ENCODE measurements at regions not wholly inside any gene's neighbourhood (a gene's known extent, or its start where the extent isn't known, plus 50 kb on each side); places are given as distances from the start of the nearest gene placed in this dataset.

DNA sequence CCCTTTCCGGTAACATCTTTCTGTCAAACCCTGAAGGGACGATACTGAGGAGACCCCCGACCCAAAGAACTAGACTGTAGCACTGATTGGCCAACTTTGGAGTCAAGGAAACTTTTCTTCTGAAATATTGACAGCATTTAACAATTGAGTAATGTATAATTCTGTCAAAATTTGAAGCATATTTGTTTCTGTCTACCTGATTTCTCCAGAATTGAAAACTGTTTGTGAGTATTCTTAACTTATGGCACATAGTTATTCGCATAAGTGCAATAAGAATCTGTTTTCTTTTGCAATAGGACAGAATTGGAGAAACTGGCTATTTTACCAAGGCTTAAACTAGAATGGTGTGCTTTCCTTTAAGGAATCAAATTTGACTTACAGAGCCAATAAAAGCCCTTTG, 267.1 kb upstream of the FOXN3 start:
- Histone ChIP-seq H3K27me3 (ENCODE audit: insufficient read depth, low read depth, low read length) (no peaks in the 10 kb centered on the region), H3K27ac (ENCODE audit: low read length) (no peak overlapping the region), H2AFZ (ENCODE audit: low read depth, low read length) (no peak overlapping the region), H3K79me2 (replicated peaks; ENCODE audit: insufficient read depth, low read length) (no peaks in the 10 kb centered on the region), H4K20me1 (ENCODE audit: insufficient read depth) (no peaks in the 10 kb centered on the region), H3F3A (ENCODE audit: insufficient read depth, low read length, poor library complexity, severe bottlenecking) (no peaks in the 10 kb centered on the region), H3K4me2 (ENCODE audit: low read length) (no peak overlapping the region), H3K9me2 (ENCODE audit: insufficient read depth, low read length) (no peaks in the 10 kb centered on the region), H3K9ac (ENCODE audit: low read length) (no peak overlapping the region), H3K4me3 (ENCODE audit: low read length) (no peak overlapping the region), H3K9me3 (ENCODE audit: low read length) (peaks cover 4% of the 10 kb centered on the region), H3K36me3 (ENCODE audit: insufficient read depth, low read length) (no peaks in the 10 kb centered on the region)
- TF ChIP-seq MXI1 (conservative IDR thresholded peaks at IDR 0.05; ENCODE audit: poor library complexity, severe bottlenecking) (no peak), EP300 (conservative IDR thresholded peaks at IDR 0.05; ENCODE audit: poor library complexity, severe bottlenecking) (no peak), EZH2 (IDR thresholded peaks at IDR 0.05; ENCODE audit: borderline replicate concordance, insufficient read depth, low read length, poor library complexity, severe bottlenecking) (no peak), POLR2AphosphoS5 (IDR thresholded peaks at IDR 0.05) (no peak), SMC3 (conservative IDR thresholded peaks at IDR 0.05; ENCODE audit: poor library complexity) (no peak), RAD21 (conservative IDR thresholded peaks at IDR 0.05) (no peak), REST (IDR thresholded peaks at IDR 0.05; ENCODE audit: borderline replicate concordance) (no peak), TAF1 (IDR thresholded peaks at IDR 0.05; ENCODE audit: low read depth) (no peak)
- TF ChIP-seq, protein P1, sequence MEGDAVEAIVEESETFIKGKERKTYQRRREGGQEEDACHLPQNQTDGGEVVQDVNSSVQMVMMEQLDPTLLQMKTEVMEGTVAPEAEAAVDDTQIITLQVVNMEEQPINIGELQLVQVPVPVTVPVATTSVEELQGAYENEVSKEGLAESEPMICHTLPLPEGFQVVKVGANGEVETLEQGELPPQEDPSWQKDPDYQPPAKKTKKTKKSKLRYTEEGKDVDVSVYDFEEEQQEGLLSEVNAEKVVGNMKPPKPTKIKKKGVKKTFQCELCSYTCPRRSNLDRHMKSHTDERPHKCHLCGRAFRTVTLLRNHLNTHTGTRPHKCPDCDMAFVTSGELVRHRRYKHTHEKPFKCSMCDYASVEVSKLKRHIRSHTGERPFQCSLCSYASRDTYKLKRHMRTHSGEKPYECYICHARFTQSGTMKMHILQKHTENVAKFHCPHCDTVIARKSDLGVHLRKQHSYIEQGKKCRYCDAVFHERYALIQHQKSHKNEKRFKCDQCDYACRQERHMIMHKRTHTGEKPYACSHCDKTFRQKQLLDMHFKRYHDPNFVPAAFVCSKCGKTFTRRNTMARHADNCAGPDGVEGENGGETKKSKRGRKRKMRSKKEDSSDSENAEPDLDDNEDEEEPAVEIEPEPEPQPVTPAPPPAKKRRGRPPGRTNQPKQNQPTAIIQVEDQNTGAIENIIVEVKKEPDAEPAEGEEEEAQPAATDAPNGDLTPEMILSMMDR (IDR thresholded peaks at IDR 0.05; ENCODE audit: poor library complexity, severe bottlenecking): no peak

DNA sequence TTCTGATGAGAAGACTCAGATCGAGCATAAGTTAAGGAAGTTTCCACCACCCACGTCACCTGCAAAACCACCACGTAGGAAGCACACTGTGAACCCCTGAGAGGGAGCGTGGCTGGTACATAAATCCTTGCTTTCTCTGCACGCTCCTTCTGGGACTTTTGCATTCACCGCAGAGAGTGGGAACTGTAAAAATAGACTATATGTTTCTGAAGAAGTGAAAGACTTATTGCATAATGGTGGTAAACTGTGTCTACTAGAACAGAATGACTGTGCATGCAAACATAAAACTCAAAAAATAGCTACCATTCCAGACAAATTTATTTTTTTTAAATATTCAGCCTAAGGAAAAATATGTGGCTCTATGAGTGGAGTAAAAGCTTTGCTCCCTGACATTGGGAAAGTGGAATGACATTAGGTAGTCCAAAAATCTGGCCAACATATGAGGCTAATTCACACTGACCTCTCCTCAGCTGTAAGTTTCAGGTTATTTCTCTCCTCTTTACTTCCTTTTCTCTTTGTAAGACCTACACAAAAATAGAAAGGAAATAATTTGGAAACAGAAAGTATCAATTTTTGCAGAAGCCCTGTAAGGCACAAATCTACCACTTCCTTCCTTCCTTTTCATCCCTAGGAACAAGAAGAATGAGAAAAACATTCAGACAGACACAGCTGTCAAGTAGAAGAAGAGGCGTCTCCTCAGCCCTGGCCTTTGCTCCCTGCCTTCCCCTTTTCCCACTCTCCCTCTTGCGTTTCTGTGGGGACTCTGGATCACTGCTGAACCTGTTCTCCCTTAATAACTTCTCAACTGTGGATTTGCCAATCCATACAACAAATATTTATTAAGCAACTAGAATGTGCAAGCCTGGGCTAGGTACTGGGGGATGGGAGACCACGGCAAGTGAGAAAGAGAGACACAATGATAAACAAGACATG, 264.3 kb upstream of the FOXN3 start:
- no peaks in the 10 kb centered on the region for H3F3A ChIP-seq (ENCODE audit: insufficient read depth, low read length, poor library complexity, severe bottlenecking)
- no peaks in the 10 kb centered on the region for H3K79me2 ChIP-seq (replicated peaks; ENCODE audit: insufficient read depth, low read length)
- H3K36me3 ChIP-seq (ENCODE audit: insufficient read depth, low read length): no peaks in the 10 kb centered on the region
- H3K4me3 ChIP-seq (ENCODE audit: low read length): no peak overlapping the region
- H3K9me2 ChIP-seq (ENCODE audit: insufficient read depth, low read length): no peaks in the 10 kb centered on the region
- no peaks in the 10 kb centered on the region for H4K20me1 ChIP-seq (ENCODE audit: insufficient read depth)
- H3K27me3 ChIP-seq (ENCODE audit: insufficient read depth, low read depth, low read length): no peaks in the 10 kb centered on the region
- no peak overlapping the region for H3K4me2 ChIP-seq (ENCODE audit: low read length)
- H3K27ac ChIP-seq (ENCODE audit: low read length): no peak overlapping the region
- peaks cover 4% of the 10 kb centered on the region for H3K9me3 ChIP-seq (ENCODE audit: low read length)
- H3K9ac ChIP-seq (ENCODE audit: low read length): no peak overlapping the region
- no peak overlapping the region for H2AFZ ChIP-seq (ENCODE audit: low read depth, low read length)
- TF ChIP-seq MXI1 (conservative IDR thresholded peaks at IDR 0.05; ENCODE audit: poor library complexity, severe bottlenecking): no peak
- TF ChIP-seq REST (IDR thresholded peaks at IDR 0.05; ENCODE audit: borderline replicate concordance): no peak
- no peak for TF ChIP-seq SMC3 (conservative IDR thresholded peaks at IDR 0.05; ENCODE audit: poor library complexity)
- TF ChIP-seq EP300 (conservative IDR thresholded peaks at IDR 0.05; ENCODE audit: poor library complexity, severe bottlenecking): no peak
- TF ChIP-seq RAD21 (conservative IDR thresholded peaks at IDR 0.05): no peak
- TF ChIP-seq, protein P1 (IDR thresholded peaks at IDR 0.05; ENCODE audit: poor library complexity, severe bottlenecking): no peak
- no peak for TF ChIP-seq POLR2AphosphoS5 (IDR thresholded peaks at IDR 0.05)

Data from neural cell (in vitro differentiated cells).